Neural cell (in vitro differentiated cells): ENCODE measurements at regions not wholly inside any gene's neighbourhood (a gene's known extent, or its start where the extent isn't known, plus 50 kb on each side); places are given as distances from the start of the nearest gene placed in this dataset.
"Not testable (repeated sequence)": the region's sequence is repeated elsewhere in the genome, so short reads cannot be mapped to it uniquely, and the experiment has no call there.

Source experiments
- EP300 ChIP-seq: fragments of 450-650 bp; conservative IDR thresholded peaks from 2 replicates; pipeline ENCODE4 v1.6.1; 2014; ENCODE audit warnings: antibody characterized with exemption, mild to moderate bottlenecking, moderate library complexity; ENCODE audit not compliant: poor library complexity, severe bottlenecking
- EZH2 ChIP-seq: fragments of 200-600, 300-800 bp; shearing (Covaris generic), sonication (generic); IDR thresholded peaks from 2 replicates; pipeline ENCODE4 v1.6.1; 2014; ENCODE audit warnings: antibody characterized with exemption, low read length, borderline replicate concordance, mild to moderate bottlenecking; ENCODE audit not compliant: insufficient read depth, poor library complexity, severe bottlenecking
- TF ChIP-seq, protein P1 (sequence below): fragments of 450-650 bp; IDR thresholded peaks from 2 replicates; pipeline ENCODE4 v1.5.1; 2014; ENCODE audit warnings: antibody characterized with exemption, mild to moderate bottlenecking, moderate library complexity; ENCODE audit not compliant: poor library complexity, severe bottlenecking

DNA sequence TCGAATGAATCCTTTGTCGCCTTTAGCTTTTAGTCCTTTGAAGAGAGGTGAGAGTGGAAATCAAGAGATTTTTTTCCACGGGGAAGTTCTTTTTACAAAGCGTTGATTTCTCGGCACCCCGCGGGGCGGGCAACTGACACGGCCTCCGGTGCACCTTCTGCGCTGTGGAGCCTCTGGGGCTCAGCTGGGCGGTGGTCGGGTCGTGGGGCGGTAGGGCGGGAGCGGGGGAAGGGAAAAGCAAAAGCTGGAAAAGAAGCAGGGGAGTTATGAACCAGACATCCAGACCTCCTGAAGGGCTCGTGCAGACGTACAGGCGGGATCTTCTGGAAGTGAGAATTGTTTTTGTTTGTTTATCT is 63.3 kb downstream of the PPIAL4C start:
- TF ChIP-seq, protein P1, sequence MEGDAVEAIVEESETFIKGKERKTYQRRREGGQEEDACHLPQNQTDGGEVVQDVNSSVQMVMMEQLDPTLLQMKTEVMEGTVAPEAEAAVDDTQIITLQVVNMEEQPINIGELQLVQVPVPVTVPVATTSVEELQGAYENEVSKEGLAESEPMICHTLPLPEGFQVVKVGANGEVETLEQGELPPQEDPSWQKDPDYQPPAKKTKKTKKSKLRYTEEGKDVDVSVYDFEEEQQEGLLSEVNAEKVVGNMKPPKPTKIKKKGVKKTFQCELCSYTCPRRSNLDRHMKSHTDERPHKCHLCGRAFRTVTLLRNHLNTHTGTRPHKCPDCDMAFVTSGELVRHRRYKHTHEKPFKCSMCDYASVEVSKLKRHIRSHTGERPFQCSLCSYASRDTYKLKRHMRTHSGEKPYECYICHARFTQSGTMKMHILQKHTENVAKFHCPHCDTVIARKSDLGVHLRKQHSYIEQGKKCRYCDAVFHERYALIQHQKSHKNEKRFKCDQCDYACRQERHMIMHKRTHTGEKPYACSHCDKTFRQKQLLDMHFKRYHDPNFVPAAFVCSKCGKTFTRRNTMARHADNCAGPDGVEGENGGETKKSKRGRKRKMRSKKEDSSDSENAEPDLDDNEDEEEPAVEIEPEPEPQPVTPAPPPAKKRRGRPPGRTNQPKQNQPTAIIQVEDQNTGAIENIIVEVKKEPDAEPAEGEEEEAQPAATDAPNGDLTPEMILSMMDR, result not testable (repeated sequence)
- not testable (repeated sequence) for TF ChIP-seq EP300, EZH2
